Kidney epithelial cell (primary cell): ENCODE measurements at regions not wholly inside any gene's neighbourhood (a gene's known extent, or its start where the extent isn't known, plus 50 kb on each side); places are given as distances from the start of the nearest gene placed in this dataset.
"Not testable (repeated sequence)": the region's sequence is repeated elsewhere in the genome, so short reads cannot be mapped to it uniquely, and the experiment has no call there.

Experiments used
- DNase-seq: peaks from one replicate; pipeline ENCODE4 v3.0.0-alpha.2; 2010; ENCODE audit warnings: low read depth
- H3K27me3 ChIP-seq: 2 replicates; pipeline ENCODE4 v1.6.0; 2011; ENCODE audit warnings: low read length; ENCODE audit not compliant: control insufficient read depth, insufficient read depth
- H3K36me3 ChIP-seq: 2 replicates; pipeline ENCODE4 v1.5.1; 2011; ENCODE audit warnings: low read length; ENCODE audit not compliant: control insufficient read depth, insufficient read depth
- H3K4me3 ChIP-seq: 2 replicates; pipeline ENCODE4 v1.5.1; 2011; ENCODE audit warnings: low read depth, mild to moderate bottlenecking, control low read depth, low read length
- CTCF ChIP-seq: IDR thresholded peaks from 2 replicates; pipeline ENCODE4 v1.5.1; 2011; ENCODE audit warnings: mild to moderate bottlenecking, moderate library complexity, low read length, control low read depth, inconsistent platforms; ENCODE audit not compliant: insufficient read depth, poor library complexity, severe bottlenecking

- Histone ChIP-seq H3K4me3 (no peak overlapping the region), H3K36me3 (no peaks in the 10 kb centered on the region), H3K27me3 (no peaks in the 10 kb centered on the region)
- no peak for TF ChIP-seq CTCF
- DNase-seq, result no peak
Observed at GRCh38 chr7:116405810-116406209, 93.7 kb upstream of the CAV2 start.

DNA sequence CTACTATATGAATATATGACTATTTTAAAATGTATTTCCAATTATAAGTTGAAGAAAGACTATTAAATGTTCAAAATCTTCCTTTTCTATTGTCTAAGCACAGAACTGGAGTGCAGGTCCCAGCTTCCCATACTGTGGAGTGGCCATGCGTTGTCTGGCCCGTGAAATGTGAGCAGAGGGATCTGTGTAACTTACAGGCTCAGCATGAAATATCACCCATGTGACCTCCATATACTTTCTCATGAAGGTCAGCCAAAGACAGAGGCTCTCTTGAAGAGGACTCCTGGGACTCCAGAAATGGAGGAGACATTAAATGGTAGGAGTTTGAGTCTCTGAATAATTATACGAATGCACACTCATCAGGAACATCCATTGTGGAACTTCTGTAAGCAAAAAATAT lies 92.4 kb upstream of the CAV2 start:
- TF ChIP-seq CTCF, result no peak

GRCh38 chr7:116408166-116408565 lies 91.4 kb upstream of the CAV2 start:
- H3K4me3 ChIP-seq, result no peak overlapping the region
- H3K27me3 ChIP-seq, result no peaks in the 10 kb centered on the region
- no peak for TF ChIP-seq CTCF
- no peak for DNase-seq
- H3K36me3 ChIP-seq, result no peaks in the 10 kb centered on the region

More for the DNA sequence above, 92.4 kb upstream of the CAV2 start:
- H3K36me3 ChIP-seq, result no peaks in the 10 kb centered on the region
- H3K4me3 ChIP-seq, result no peak overlapping the region
- no peak for DNase-seq
- no peaks in the 10 kb centered on the region for H3K27me3 ChIP-seq

GRCh38 chr7:116408831-116409453 lies 90.6 kb upstream of the CAV2 start:
- not testable (repeated sequence) for H3K27me3 ChIP-seq, DNase-seq, H3K36me3 ChIP-seq, H3K4me3 ChIP-seq

DNA sequence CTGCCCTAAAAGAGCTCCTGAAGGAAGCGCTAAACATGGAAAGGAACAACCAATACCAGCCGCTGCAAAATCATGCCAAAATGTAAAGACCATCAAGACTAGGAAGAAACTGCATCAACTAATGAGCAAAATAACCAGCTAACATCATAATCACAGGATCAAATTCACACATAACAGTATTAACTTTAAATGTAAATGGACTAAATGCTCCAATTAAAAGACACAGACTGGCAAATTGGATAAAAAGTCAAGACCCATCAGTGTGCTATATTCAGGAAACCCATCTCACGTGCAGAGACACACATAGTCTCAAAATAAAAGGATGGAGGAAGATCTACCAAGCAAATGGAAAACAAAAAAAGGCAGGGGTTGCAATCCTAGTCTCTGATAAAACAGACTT lies 88.8 kb upstream of the CAV2 start:
- DNase-seq, H3K4me3 ChIP-seq, H3K36me3 ChIP-seq, H3K27me3 ChIP-seq: not testable (repeated sequence)

DNA sequence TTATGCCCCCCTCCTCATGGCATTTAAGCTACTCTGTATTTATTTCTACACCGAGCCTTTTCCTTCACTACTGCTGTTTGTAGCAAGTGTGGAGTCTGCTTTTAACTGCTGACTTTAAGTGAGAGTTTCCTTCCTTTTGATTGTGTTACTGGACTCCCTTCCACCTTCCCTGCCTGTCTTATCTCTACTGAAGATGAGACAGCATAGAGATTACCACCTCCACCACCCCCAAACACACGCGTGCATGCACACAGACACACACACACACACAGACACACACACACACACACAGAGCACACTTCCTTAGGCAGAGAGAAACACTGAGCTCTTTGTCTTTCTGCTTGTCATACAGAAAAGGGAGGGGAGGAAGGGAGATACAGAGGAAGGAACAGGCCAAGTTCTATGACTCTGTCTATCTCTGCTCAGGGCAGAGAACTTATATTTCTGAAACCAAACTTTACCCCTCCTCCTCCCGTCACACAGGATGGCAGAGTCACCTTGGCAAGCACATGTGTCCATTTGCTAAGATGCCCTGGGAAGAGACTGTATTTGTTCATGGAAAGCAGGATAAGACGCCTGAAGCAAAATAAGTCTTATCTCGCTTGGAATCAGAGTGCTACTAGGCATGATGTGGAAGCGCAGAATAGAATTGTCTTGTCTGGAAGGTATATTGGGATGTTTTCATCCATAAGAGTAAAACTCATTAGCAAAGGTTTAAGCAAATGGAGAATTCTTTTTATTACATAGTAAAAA lies 81.8 kb upstream of the CAV2 start:
- no peak for DNase-seq
- no peak overlapping the region for H3K4me3 ChIP-seq
- H3K27me3 ChIP-seq, result no peaks in the 10 kb centered on the region
- no peak for TF ChIP-seq CTCF
- H3K36me3 ChIP-seq, result no peaks in the 10 kb centered on the region

DNA sequence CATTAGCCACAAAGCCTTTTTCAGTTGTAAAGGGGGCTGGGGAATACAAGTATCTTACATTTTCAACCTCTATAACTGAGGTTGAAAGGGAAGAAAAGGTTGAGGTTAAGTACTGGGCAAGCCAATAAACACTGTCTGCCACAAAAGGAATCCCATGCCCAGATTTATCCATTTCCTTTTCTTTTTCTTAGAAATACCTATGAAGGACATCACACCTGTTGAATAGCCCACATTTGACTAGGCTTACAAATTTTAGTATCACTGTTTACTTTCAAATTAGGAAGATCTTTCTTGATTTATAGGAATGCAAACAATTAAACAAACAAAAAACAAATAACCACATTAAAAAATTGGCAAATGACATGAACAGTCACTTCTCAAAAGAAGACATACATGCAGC lies 81.0 kb upstream of the CAV2 start:
- no peak for DNase-seq
- Histone ChIP-seq H3K4me3 (no peak overlapping the region), H3K36me3 (no peaks in the 10 kb centered on the region), H3K27me3 (no peaks in the 10 kb centered on the region)
- TF ChIP-seq CTCF, result no peak
